ENCODE measurements at regions not wholly inside any gene's neighbourhood (a gene's known extent, or its start where the extent isn't known, plus 50 kb on each side); places are given as distances from the start of the nearest gene placed in this dataset.

GRCh38 chr1:195769461-195769860, 838.8 kb downstream of the KCNT2 start:
- no peak for TF ChIP-seq CTCF (IDR thresholded peaks at IDR 0.05 in 4 of 5, conservative IDR thresholded peaks at IDR 0.05 in 1 of 5)
- TF ChIP-seq POLR2A (IDR thresholded peaks at IDR 0.05) = no peak
